ENCODE measurements at regions not wholly inside any gene's neighbourhood (a gene's known extent, or its start where the extent isn't known, plus 50 kb on each side); places are given as distances from the start of the nearest gene placed in this dataset.
"Not testable (repeated sequence)": the region's sequence is repeated elsewhere in the genome, so short reads cannot be mapped to it uniquely, and the experiment has no call there.

- no peak for TF ChIP-seq ZNF274 (IDR thresholded peaks at IDR 0.05; ENCODE audit: low read depth, low read length)
- no peak overlapping the region for H3K4me3 ChIP-seq (ENCODE audit: low read length)
Observed at GRCh38 chr16:10232757-10233156, 50.5 kb upstream of the GRIN2A start.

GRCh38 chr16:10239640-10240039 is 57.4 kb upstream of the GRIN2A start:
- no peak overlapping the region for H3K4me3 ChIP-seq (ENCODE audit: low read length)
- TF ChIP-seq ZNF274 (IDR thresholded peaks at IDR 0.05; ENCODE audit: low read depth, low read length) = no peak

- no peak for TF ChIP-seq ZNF274 (IDR thresholded peaks at IDR 0.05; ENCODE audit: low read depth, low read length)
- no peak overlapping the region for H3K4me3 ChIP-seq (ENCODE audit: low read length)
Observed at GRCh38 chr16:10240854-10241613, 58.8 kb upstream of the GRIN2A start.

- TF ChIP-seq ZNF274 (IDR thresholded peaks at IDR 0.05; ENCODE audit: low read depth, low read length) = no peak
- no peak overlapping the region for H3K4me3 ChIP-seq (ENCODE audit: low read length)
Observed at GRCh38 chr16:10242097-10242496, 59.9 kb upstream of the GRIN2A start.

GRCh38 chr16:10242916-10243315 is 60.7 kb upstream of the GRIN2A start:
- no peak overlapping the region for H3K4me3 ChIP-seq (ENCODE audit: low read length)
- TF ChIP-seq ZNF274 (IDR thresholded peaks at IDR 0.05; ENCODE audit: low read depth, low read length) = no peak

- no peak for TF ChIP-seq ZNF274 (IDR thresholded peaks at IDR 0.05; ENCODE audit: low read depth, low read length)
- H3K4me3 ChIP-seq (ENCODE audit: low read length) = no peak overlapping the region
Observed at GRCh38 chr16:10245002-10245401, 62.8 kb upstream of the GRIN2A start.

- no peak for TF ChIP-seq ZNF274 (IDR thresholded peaks at IDR 0.05; ENCODE audit: low read depth, low read length)
- no peak overlapping the region for H3K4me3 ChIP-seq (ENCODE audit: low read length)
Observed at GRCh38 chr16:10250137-10250828, 68.1 kb upstream of the GRIN2A start.

GRCh38 chr16:10252155-10252554 is 69.9 kb upstream of the GRIN2A start:
- H3K4me3 ChIP-seq (ENCODE audit: low read length) = no peak overlapping the region
- TF ChIP-seq ZNF274 (IDR thresholded peaks at IDR 0.05; ENCODE audit: low read depth, low read length) = no peak

- H3K4me3 ChIP-seq (ENCODE audit: low read length) = no peak overlapping the region
- no peak for TF ChIP-seq ZNF274 (IDR thresholded peaks at IDR 0.05; ENCODE audit: low read depth, low read length)
Observed at GRCh38 chr16:10253409-10253808, 71.2 kb upstream of the GRIN2A start.

- TF ChIP-seq ZNF274 (IDR thresholded peaks at IDR 0.05; ENCODE audit: low read depth, low read length) = no peak
- H3K4me3 ChIP-seq (ENCODE audit: low read length) = no peak overlapping the region
Observed at GRCh38 chr16:10255728-10256127, 73.5 kb upstream of the GRIN2A start.

GRCh38 chr16:10256784-10257641 is 74.8 kb upstream of the GRIN2A start:
- no peak overlapping the region; the same call in 1 of the 2 replicates for H3K4me3 ChIP-seq (ENCODE audit: low read length)
- TF ChIP-seq ZNF274 (IDR thresholded peaks at IDR 0.05; ENCODE audit: low read depth, low read length) = no peak

- H3K4me3 ChIP-seq (ENCODE audit: low read length) = not testable (repeated sequence)
Observed at GRCh38 chr16:10257642-10258251, 75.5 kb upstream of the GRIN2A start.

GRCh38 chr16:10258930-10259603 is 76.8 kb upstream of the GRIN2A start:
- H3K4me3 ChIP-seq (ENCODE audit: low read length) = not testable (repeated sequence)

- H3K4me3 ChIP-seq (ENCODE audit: low read length) = no peak overlapping the region
- no peak for TF ChIP-seq ZNF274 (IDR thresholded peaks at IDR 0.05; ENCODE audit: low read depth, low read length)
Observed at GRCh38 chr16:10261077-10261476, 78.8 kb upstream of the GRIN2A start.

GRCh38 chr16:10261526-10261925 is 79.3 kb upstream of the GRIN2A start:
- H3K4me3 ChIP-seq (ENCODE audit: low read length) = not testable (repeated sequence)

All from GM08714 (cell line).